Endothelial cell of umbilical vein (primary cell): ENCODE measurements at regions not wholly inside any gene's neighbourhood (a gene's known extent, or its start where the extent isn't known, plus 50 kb on each side); places are given as distances from the start of the nearest gene placed in this dataset.

ENCODE experiments used
- BruUV-seq: library from RNA; stranded (reverse); fragments of 400-500 nt; replicated peaks from 2 replicates; lab custom pipeline; 2021; lab: Mats Ljungman, UMichigan
- CTCF ChIA-PET: fragments of 300-600, 350-600 bp; sonication (Branson Sonifier 250); formaldehyde crosslinking; loops from one replicate; lab custom pipeline; 2021; ENCODE audit warnings: antibody characterized with exemption, inconsistent platforms; lab: Charles Lee
- POLR2A ChIA-PET: fragments of 300-600, 350-600 bp; sonication (Branson Sonifier 250); formaldehyde crosslinking; loops from one replicate; lab custom pipeline; 2021; ENCODE audit warnings: antibody characterized with exemption, inconsistent platforms; lab: Charles Lee
- DNase-seq: peaks from one replicate; pipeline ENCODE4 v3.0.0-alpha.2; 2011; ENCODE audit warnings: low read depth, low spot score
- FAIRE-seq: peaks from 2 replicates; lab custom pipeline; 2011; peaks lifted over from hg19 to GRCh38; lab: Jason Lieb, UNC
- H2AFZ ChIP-seq: 2 replicates; pipeline ENCODE4 v1.6.0; 2012; ENCODE audit warnings: low read depth, low read length, control low read depth, inconsistent platforms
- H3K27ac ChIP-seq: 2 replicates; pipeline ENCODE4 v1.5.1; 2011; ENCODE audit warnings: low read depth, mild to moderate bottlenecking, control low read depth, low read length, moderate library complexity; ENCODE audit not compliant: insufficient read depth
- H3K27me3 ChIP-seq, 2 experiments: 2 replicates each; pipeline versions ENCODE4 v1.6.0 to v1.6.1; 2011; ENCODE audit warnings: low read length in 2 of 2, mixed read lengths in 1 of 2; ENCODE audit not compliant: control insufficient read depth in 2 of 2, insufficient read depth in 2 of 2
- H3K36me3 ChIP-seq, 2 experiments: 2 replicates in 1 of 2; 3 replicates in 1 of 2; pipeline ENCODE4 v1.5.1; 2011; ENCODE audit warnings: low read length in 2 of 2, mild to moderate bottlenecking in 1 of 2, moderate library complexity in 1 of 2; ENCODE audit not compliant: control insufficient read depth in 2 of 2, insufficient read depth in 2 of 2; ENCODE audit errors: extremely low read depth in 1 of 2
- H3K4me1 ChIP-seq: 3 replicates; pipeline ENCODE4 v1.5.1; 2011; ENCODE audit warnings: mild to moderate bottlenecking, low read length; ENCODE audit not compliant: control insufficient read depth, insufficient read depth; ENCODE audit errors: extremely low read depth
- H3K4me2 ChIP-seq: 2 replicates; pipeline ENCODE4 v1.6.1; 2011; ENCODE audit warnings: low read length, control low read depth, mixed read lengths; ENCODE audit not compliant: insufficient read depth
- H3K4me3 ChIP-seq, 3 experiments: fragments of 200-600 bp in 1 of 3; sonication (generic), shearing (Covaris generic) in 1 of 3; replicated peaks in 1 of 3; 2 replicates each; pipeline ENCODE4 v1.5.1; 2011 to 2016; ENCODE audit warnings: control low read depth in 3 of 3, low read length in 3 of 3, mild to moderate bottlenecking in 2 of 3, inconsistent platforms in 1 of 3, low read depth in 1 of 3, moderate library complexity in 1 of 3; ENCODE audit not compliant: insufficient read depth in 1 of 3
- H3K79me2 ChIP-seq: 2 replicates; pipeline ENCODE4 v1.6.0; 2012; ENCODE audit warnings: low read length, inconsistent platforms; ENCODE audit not compliant: control insufficient read depth, insufficient read depth
- H3K9ac ChIP-seq: replicated peaks from 2 replicates; pipeline ENCODE3; 2011; ENCODE audit warnings: low read length, control low read depth; ENCODE audit not compliant: insufficient read depth; ENCODE audit errors: extremely low read depth
- H3K9me1 ChIP-seq: replicated peaks from 3 replicates; pipeline ENCODE4 v1.6.0; 2011; ENCODE audit warnings: mild to moderate bottlenecking, low read length; ENCODE audit not compliant: control insufficient read depth, insufficient read depth; ENCODE audit errors: extremely low read depth
- H3K9me3 ChIP-seq: replicated peaks from 2 replicates; pipeline ENCODE4 v1.5.1; 2012; ENCODE audit warnings: low read length, inconsistent platforms; ENCODE audit not compliant: control insufficient read depth, insufficient read depth
- H4K20me1 ChIP-seq: replicated peaks from 2 replicates; pipeline ENCODE3; 2011; ENCODE audit warnings: mild to moderate bottlenecking, low read length; ENCODE audit not compliant: control insufficient read depth, insufficient read depth; ENCODE audit errors: extremely low read depth
- EZH2 ChIP-seq: IDR thresholded peaks from 2 replicates; pipeline ENCODE4 v1.6.1; 2012; ENCODE audit warnings: borderline replicate concordance, low read depth, mild to moderate bottlenecking, moderate library complexity, low read length, inconsistent platforms; ENCODE audit not compliant: severe bottlenecking
- FOS ChIP-seq: IDR thresholded peaks from 2 replicates; pipeline ENCODE4 v1.6.1; 2011; ENCODE audit warnings: mild to moderate bottlenecking, low read length, moderate library complexity, borderline replicate concordance; ENCODE audit not compliant: insufficient read depth
- GATA2 ChIP-seq: IDR thresholded peaks from 2 replicates; pipeline ENCODE4 v1.7.0; 2011; ENCODE audit warnings: low read depth, mild to moderate bottlenecking, moderate library complexity, mixed read lengths, low read length; ENCODE audit not compliant: insufficient read length, insufficient read depth
- JUN ChIP-seq: IDR thresholded peaks from 2 replicates; pipeline ENCODE4 v1.6.1; 2011; ENCODE audit warnings: borderline replicate concordance, low read depth; ENCODE audit not compliant: insufficient read length, insufficient read depth
- MYC ChIP-seq: IDR thresholded peaks from one replicate; pipeline ENCODE4 v1.6.1; 2011; ENCODE audit warnings: mild to moderate bottlenecking, low read depth, low read length
- POLR2AphosphoS5 ChIP-seq: IDR thresholded peaks from 2 replicates; pipeline ENCODE4 v1.6.1; 2012; ENCODE audit warnings: low read depth, mild to moderate bottlenecking, control low read depth, low read length, moderate library complexity; ENCODE audit not compliant: insufficient read depth
- dilution Hi-C: fragments of 300-500 bp; cut with MboI; formaldehyde crosslinking; loops from one replicate; pipeline ENCODE4 v1.15.0; 2019; ENCODE audit warnings: low sequenced_read_pairs; ENCODE audit not compliant: extremely low pct_ligation_motif_present
- intact Hi-C: fragments of 100-400 bp; cut with micrococcal nuclease; formaldehyde crosslinking; loops from one replicate; pipeline ENCODE4 v1.10.0; 2022

- H3K4me3 ChIP-seq: no peak overlapping the region
- ChIA-PET CTCF (no interaction called here), POLR2A (no interaction called here)
- H3K4me2 ChIP-seq: no peak overlapping the region
- intact Hi-C loops (no loop called here), dilution Hi-C loops (no loop called here)
- no peaks in the 10 kb centered on the region for H3K9me3 ChIP-seq
- no peak overlapping the region for H3K9ac ChIP-seq
- no TSS peak for BruUV-seq
- no peaks in the 10 kb centered on the region for H4K20me1 ChIP-seq
- no peak for DNase-seq
- H3K27me3 ChIP-seq: no peaks in the 10 kb centered on the region
- no peaks in the 10 kb centered on the region for H3K79me2 ChIP-seq
- no peak overlapping the region for H2AFZ ChIP-seq
- no peak for FAIRE-seq
- no peaks in the 10 kb centered on the region for H3K4me1 ChIP-seq
- H3K27ac ChIP-seq: no peak overlapping the region
- TF ChIP-seq FOS (no peak), POLR2AphosphoS5 (no peak), GATA2 (no peak)
- no peaks in the 10 kb centered on the region for H3K9me1 ChIP-seq
- H3K36me3 ChIP-seq: no peaks in the 10 kb centered on the region
These were observed 274.4 kb downstream of the MATN1 start for GRCh38 chr1:30449003-30449402.

DNA sequence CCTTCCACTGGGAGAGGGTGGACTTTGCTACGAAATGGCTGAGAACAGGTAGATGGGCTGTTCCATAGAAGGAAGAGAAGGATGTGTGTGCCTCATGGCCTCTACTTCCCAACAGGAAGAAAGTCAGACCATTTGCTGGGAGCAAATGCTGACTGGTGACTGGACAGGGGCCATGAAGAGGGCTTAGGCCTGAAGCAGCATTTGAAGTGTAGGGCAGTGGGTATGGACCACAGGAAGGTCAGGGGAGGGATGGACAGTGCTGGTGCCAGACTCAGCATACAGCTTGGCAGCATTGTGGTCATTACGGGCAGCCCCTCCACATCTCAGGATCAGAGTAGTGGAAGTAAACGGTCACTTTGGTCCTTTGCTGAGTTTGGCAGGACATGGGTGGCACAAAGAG is 275.7 kb downstream of the MATN1 start:
- no peak overlapping the region for H3K9ac ChIP-seq
- H3K36me3 ChIP-seq: no peaks in the 10 kb centered on the region
- no peaks in the 10 kb centered on the region for H3K27me3 ChIP-seq
- ChIA-PET CTCF (no interaction called here), POLR2A (no interaction called here)
- no peak overlapping the region for H3K4me3 ChIP-seq
- no TSS peak for BruUV-seq
- no peak overlapping the region for H2AFZ ChIP-seq
- no peak overlapping the region for H3K27ac ChIP-seq
- dilution Hi-C loops (no loop called here), intact Hi-C loops (no loop called here)
- no peak for DNase-seq
- FAIRE-seq: no peak
- no peak overlapping the region for H3K4me2 ChIP-seq
- TF ChIP-seq MYC: no peak
- no peak for TF ChIP-seq JUN
- TF ChIP-seq EZH2: no peak
- no peaks in the 10 kb centered on the region for H3K9me3 ChIP-seq
- H4K20me1 ChIP-seq: no peaks in the 10 kb centered on the region
- H3K79me2 ChIP-seq: no peaks in the 10 kb centered on the region
- no peaks in the 10 kb centered on the region for H3K4me1 ChIP-seq
- H3K9me1 ChIP-seq: no peaks in the 10 kb centered on the region
